Fibroblast of upper back skin (primary cell): ENCODE measurements at regions not wholly inside any gene's neighbourhood (a gene's known extent, or its start where the extent isn't known, plus 50 kb on each side); places are given as distances from the start of the nearest gene placed in this dataset.
"Not testable (repeated sequence)": the region's sequence is repeated elsewhere in the genome, so short reads cannot be mapped to it uniquely, and the experiment has no call there.

Source experiments
- DNase-seq: peaks from one replicate; pipeline ENCODE4 v3.0.0-alpha.2; 2013

DNA sequence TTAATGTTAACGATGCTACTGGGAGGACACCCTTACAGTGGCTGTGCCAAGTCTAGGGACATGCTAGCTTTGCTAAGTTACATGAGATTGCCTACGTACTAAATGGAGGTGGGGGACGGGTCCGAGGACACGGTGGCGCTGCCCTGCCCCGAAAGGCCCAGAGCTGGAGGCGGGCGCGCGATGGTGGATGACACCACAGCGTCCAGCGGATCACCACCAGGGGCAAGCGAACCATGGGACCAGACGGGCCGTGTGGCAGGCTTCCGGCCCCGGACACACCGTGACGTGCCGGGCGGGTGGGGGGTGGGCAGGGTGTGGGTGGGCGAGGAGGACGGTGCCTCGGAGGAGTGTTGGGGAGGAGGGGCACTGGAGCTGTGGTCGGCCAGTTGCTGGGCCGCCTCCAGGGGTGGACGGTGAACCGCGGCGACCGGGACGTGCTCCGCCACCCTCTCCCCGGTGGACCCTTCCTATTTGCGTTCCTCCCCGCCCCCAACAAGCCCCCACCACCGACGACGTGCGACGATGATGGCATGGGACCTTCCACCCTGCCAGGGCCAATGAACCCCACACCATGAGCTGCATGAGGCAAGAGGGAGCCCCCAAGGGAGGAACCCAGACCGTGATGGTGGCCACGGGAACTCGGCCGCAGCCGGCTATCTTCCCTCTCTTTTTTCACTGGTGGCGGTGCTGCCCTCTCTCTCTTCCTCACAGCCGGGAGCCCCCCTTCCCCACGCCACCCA, 773.3 kb upstream of the DEFB115 start:
- no peak for DNase-seq

DNA sequence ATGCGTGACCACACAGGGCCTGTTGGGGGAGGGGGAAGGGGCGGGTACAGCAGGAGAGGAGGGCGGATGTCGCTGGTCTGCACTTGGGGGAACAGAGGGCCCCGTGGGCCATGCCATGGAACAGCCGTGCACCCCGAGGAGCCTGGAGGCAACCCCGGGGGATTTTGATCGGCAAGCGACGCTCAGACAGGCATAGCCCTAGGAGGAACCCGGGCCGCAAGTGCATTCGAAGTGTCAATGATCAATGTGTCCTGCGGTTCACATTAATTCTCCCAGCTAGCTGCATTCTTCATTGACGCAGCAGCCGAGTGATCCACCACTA, 772.8 kb upstream of the DEFB115 start:
- DNase-seq: no peak

DNA sequence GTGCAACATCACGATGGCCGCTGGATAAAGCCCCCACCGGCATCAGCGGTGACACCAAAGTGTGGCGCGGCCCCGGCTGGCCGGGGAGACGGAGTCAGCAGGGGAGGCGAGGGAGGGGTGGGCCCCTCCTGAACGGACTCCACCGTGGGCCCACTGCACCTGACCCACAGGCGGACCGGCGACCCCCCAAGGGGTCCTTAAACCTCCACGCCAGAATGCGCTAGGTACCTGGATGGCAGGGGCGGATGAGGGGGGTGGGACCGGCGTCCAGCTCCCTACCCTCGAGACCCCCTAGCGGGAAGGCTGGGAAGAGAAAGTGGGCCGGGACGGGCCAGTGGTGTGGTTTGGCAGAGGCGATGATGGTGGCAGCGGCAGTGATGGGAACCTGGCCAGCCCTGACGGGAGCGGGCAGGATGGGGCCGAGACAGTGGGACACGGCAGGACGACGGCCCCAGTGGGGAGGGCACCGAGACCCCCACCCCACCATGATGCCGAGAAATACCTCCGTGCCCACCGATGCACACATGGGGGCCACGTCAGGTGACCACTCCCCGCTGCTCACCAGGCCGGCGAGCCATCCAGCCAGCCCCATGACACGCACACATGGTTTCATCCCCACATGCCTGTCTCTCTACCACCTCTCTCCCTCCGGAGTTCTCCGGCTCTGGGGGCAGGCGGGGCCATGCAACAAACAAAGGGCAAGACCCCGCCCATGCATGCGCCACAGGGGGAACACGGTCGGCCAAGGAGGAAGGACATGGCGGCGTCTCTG, 771.9 kb upstream of the DEFB115 start:
- DNase-seq: no peak

DNA sequence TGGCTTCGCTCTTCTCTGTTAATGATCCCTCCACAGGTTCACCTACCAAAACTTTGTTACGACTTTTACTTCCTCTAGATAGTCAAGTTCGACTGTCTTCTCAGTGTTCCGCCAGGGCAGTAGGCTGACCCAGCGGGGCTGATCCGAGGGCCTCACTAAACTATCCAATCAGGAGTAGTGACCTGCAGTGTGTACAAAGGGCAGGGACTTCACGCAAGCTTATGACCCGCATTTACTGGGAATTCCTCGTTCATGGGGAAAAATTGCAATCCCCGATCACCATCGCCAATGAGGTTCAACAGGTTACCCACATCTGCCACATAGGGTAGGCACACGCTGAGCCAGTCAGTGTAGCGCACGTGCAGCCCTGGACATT, 771.4 kb upstream of the DEFB115 start:
- DNase-seq: no peak

DNA sequence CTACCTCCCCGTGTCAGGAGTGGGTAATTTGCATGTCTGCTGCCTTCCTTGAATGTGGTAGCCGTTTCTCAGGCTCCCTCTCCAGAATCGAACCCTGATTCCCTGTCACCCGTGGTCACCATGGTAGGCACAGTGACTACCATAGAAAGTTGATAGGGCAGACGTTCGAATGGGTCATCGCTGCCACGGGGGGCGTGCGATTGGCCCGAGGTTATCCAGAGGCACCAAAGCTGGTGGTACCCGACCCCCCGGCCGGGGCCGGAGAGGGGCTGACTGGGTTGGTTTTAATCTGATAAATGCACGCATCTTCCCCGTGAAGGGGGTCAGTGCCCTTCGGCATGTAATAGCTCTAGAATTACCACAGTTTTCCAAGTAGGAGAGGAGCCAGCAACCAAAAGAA, 770.0 kb upstream of the DEFB115 start:
- DNase-seq: not testable (repeated sequence)

DNA sequence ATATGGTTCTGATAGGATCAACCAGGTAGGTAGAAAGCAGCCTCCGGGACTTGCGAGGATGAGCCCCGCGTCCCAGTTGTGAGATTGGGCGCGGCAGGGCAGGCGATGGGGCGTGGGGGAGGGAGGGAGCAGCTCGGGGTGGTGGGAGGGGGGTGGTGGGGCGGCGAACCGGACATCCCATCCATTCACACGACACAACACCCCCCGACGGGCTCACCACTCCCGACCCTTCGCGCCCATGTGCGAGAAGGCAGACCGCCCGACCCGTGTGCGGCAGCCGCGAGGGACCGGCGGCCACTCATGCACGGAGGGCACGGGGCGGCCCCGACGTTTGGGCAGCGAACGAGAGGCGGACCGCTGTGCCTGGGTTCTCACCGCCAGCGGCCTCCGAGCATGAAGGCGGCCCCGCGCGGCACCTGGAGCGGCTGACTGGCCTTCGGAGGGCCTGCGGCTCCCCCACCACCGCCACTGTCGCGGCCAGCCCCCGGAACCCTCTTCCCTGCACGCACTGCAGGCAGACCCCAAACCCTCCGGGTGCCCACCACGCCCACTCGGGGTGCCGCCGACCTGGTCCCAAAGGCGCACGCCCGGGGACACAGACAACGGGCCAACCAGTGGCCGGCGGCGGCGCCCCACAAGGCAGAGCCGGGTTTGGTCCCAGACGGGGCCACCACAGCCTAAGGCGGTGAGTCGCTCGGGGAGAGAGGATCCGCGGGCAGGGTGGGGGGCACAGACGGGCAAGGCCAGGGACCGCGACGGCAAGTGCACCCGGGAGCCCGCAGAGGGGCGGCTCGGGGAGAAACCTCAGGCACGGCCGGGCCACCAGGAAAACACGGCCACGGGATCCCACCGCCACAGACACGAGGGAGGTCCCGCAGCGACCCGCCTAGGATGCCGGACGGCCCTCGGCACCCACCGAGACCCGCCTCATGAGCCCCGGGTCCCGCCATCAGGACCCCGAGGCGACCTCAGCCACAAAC, 769.2 kb upstream of the DEFB115 start:
- DNase-seq: no peak

DNA sequence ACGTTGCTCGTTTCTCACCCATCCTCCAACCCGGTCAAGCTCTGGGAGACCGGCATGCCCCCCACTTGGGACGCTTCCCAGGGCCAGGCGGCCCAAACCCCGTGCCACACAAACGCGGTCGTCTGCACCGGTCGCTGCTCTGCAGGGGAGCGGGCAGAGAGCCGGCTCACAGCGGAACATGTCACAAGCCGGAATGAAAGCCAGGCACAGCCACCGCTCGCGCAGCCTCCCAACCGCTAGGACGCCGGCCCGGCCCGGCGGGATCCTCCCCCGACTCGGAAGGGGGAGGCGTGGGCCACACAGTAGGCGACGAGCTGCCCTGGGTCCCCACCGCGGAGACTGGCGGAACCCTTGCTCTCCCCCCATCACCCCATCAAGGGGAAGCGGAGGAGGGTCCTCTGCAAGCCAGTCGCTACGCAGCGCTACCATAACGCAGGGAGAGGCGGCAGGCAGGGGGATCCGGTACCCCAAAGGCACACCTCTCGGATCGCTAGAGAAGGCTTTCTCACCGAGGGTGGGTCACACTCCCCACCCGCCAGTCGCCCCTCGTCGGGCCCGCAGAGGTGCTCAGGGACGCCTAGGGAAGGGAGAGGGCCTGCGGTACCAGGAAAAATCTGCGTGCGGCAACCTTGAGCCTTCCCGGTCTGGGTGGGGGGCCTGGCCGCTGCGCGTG, 768.4 kb upstream of the DEFB115 start:
- DNase-seq: no peak

DNA sequence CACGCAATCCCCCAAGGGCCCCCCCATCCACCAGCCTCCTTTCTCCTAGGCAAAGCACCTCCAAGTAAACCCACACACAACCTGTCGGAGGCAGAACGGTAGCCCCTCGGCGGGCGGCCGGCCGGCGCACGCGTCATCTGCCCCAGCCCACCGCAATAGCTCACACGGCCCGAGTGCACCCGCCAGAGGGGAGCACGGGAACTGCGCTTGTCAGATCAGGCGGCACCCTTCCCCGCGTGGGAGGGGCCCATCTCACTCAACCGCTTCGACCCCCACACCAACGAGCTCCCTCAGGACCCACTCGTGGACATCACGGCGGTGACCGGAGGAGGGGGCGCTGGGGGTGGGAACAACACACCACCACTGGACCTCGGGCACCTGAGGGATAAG, 767.9 kb upstream of the DEFB115 start:
- no peak for DNase-seq

DNA sequence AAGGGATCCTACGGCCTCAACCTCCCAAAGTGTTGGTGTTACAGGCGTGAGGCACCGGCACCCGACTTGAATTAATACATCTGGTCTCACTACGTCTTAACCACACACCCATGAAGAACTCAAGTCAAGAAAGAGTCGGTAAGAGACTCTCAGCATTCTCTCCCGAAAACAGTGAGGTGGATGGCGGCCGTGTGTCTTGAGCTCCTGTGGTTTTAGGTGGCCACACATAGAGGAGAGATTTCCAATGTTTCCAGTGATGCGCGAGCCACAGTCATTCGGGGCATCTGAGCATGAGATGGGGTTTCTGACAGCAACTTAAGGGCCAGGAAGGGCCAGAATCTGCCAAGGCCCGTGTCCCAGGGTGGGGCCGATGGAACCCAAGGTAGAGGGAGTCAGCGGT, 766.4 kb upstream of the DEFB115 start:
- DNase-seq: no peak

DNA sequence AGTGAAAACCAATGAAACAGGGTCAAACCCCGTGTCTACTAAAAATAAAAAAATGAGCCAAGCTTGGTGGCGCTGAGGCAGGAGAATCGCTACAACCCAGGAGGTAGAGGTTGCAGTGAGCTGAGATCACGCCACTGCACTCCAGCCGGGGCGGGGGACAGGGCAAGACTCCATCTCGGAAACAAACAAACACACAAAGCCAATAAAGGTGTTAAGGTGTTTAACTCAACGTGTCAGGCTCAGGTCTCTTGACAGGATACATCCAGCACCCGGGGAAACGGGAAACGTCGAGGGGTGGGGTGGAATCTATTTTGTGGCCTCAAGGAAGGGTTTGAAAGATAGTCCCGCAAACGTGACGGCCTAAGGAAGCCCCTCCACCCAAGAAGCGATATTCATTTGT, 760.8 kb upstream of the DEFB115 start:
- DNase-seq: not testable (repeated sequence)

DNA sequence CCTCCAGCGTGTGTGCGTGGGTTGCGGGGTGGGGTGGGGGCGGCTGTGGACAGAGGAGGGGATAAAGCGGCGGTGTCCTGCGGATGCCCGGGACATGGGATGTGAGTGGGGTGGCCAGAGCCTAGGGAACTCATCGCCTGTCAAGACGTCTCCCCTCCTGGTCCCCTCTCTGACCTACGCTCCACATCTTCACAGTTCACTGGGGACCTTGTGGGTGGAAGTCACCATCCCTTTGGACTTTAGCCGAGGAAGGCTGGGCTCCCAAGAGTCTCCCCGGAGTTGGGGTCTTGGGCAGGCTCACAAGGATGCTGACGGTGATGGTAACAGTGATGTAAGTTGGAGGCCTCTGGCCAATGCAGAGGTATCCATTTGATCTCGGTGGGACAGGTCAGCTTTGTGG, 760.3 kb upstream of the DEFB115 start:
- DNase-seq: not testable (repeated sequence)

DNA sequence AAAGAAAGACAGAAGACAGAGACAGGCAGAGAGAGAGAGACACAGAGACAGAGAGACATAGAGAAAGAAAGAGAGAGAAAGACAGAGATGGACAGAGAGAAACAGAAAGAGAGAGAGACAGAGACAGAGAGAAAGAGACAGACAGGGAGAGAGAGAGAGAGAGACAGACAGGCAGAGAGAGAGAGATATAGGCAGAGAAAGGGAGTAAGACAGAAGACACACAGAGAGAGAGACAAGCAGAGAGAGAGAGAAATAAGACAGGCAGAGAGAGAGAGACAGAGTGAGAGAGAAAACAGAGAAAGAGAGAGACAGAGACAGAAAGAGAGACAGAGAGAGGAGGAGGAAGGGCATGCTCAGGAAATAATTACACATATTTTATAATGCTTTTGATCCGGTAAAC, 758.3 kb upstream of the DEFB115 start:
- no peak for DNase-seq

DNA sequence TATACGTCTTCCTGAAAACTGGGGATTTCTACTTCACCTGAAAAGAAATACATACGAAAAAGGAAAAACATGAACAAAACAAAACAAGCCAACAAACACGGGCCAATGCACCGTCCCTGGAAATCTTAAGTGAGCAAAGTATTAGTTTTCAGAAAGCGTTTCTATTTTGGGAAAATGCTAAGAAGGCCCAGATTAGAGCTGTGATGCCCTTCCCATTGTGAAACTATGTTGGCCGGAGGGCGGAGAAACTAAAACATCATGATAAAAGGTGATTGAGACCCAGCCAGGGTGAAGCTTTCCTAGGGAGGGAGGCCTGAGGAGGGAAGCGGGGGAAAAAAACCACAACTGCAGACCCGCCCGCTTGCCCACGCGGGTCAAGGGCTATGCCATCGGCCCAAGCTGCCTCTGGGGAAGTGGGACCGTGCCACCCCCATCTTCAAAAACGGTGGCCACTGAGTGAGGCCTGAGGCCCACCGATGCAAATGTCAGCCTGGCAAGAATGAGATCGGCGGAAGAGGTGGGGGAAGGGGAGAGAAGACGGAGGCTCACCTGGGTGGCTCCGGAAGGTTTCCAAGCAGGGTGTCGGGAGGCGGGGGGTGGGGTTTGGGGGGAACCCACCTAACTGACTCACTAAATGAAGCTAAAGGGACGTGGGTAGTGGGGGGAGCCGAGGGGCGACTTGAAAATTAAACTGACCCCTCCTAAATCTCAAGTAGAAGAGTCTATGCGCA, 757.6 kb upstream of the DEFB115 start:
- not testable (repeated sequence) for DNase-seq

DNA sequence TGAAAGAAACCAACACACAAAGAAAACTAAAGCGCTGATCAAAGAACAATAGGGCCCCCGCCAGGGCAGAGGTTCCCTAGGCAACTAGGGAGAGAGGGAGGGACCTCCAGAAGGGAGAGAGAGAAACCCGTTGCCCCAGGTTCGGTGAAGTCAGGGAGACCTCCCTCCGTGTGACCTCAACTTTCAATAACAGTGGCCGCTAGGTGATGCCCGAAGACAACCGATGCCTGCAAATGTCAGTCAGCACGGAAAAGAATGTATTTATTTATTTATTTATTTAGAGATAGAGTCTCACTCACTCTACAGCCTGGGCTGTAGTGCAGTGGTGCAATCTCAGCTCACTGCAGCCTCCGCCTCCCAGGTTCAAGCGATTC, 757.0 kb upstream of the DEFB115 start:
- not testable (repeated sequence) for DNase-seq

DNA sequence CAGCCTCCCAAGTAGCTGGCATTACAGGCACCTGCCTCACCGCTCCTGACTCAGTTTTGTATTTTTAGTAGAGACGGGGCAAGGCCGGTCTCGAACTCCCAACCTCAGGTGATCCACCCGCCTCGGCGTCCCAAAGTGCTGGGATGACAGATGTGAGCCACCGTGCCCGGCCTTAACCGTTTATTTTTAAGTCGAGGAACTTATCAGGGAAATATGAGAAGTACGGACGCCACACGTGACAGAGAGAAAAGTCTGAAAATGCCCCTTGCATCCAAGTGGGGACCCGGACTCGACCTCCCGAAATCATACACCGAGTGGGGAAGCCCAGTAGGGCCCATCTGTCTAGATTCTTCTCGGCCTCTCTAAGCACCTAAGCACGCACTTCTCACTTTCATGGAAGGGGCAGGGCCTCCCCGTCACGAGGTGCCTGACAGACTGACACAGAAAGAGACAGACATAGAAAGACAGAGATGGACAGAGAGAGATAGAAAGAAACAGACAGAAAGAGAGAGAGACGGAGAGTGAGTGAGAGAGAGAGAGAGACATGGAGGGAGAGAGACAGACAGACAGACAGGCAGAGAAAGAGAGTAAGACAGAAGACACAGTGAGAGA, 756.5 kb upstream of the DEFB115 start:
- DNase-seq: no peak

DNA sequence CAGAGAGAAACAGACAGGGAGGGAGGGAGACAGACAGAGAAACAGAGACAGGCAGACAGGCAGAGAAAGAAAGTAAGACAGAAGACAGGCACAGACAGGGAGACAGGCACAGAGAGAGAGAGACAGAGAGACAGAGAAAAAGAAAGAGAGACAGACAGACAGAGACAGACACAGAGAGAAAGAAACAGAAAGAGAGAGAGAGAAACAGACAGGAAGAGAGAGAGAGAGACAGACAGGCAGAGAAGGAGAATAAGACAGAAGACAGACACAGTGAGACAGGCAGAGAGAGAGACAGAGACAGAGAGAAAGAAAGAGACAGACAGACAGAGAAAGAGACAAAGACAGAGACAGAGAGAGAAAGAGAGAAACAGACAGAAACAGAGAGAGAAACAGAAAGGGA, 754.8 kb upstream of the DEFB115 start:
- no peak for DNase-seq

DNA sequence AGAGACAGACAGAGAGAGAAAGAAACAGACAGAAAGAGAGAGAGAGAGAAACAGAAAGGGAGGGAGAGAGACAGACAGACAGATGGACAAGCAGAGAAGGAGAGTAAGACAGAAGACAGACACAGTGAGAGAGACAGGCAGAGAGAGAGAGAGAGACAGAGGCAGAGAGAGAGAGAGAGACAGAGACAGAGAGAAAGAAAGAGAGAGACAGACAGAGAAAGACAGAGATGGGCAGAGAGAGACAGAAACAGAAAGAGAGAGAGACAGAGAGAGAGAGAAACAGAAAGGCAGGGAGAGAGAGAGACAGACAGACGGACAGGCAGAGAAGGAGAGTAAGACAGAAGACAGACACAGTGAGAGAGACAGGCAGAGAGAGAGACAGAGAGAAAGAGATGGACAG, 754.3 kb upstream of the DEFB115 start:
- DNase-seq: not testable (repeated sequence)

DNA sequence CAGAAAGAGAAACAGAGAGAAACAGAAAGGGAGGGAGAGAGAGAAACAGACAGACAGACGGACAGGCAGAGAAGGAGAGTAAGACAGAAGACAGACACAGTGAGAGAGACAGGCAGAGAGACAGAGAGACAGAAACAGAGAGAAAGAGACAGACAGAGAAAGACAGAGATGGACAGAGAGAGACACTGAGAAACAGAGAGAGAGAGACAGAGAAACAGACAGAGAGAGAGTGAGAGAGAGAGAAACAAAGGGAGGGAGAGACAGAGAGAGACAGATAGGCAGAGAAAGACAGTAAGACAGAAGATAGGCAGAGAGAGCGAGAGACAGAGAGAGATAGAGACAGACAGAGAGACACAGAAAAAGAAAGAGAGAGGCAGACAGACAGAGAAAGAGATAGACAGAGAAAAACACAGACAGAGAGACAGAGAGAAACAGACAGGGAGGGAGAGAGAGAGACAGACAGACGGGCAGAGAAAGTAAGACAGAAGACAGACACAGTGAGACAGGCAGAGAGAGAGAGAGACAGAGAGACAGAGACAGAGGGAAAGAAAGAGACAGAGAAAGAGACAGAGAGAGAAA, 753.4 kb upstream of the DEFB115 start:
- no peak for DNase-seq

DNA sequence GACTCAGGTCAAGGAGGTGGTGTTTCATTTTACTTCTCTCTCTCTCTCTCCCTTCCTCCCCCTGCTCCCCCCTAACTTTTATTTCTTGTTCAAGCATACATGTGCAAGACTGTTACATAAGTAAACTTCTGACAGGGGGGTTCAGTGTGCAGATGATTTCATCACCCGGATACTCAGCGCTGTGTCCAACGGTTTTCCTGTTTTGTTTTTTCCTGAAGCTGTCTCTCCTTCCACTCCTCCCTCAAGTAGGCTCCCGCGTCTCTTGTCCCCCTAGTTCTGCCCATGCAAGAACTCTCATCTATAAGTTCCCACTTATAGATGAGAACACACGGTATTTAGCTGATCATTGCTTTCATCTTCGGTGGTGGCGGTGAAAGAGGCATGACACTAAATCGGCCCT, 751.9 kb upstream of the DEFB115 start:
- DNase-seq: no peak

DNA sequence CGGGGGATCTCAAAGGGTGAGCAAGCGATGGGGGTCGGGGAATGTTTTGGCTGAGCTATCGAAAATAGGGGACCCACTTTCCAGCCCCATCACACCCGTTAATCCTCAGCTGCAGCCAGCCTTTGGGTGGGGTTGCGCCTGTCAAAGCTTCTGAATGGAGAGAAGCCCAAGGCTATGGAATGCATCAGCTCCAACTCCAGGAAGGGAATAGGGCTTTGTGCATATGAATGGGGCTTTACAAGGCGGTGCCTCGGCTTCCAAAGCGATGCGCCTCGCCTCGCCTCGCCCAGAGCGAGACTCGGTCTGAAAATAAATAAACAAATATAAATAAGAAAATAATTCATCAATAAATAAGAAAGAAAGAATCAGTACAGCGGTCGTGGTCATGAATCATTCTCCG, 751.4 kb upstream of the DEFB115 start:
- DNase-seq: no peak

DNA sequence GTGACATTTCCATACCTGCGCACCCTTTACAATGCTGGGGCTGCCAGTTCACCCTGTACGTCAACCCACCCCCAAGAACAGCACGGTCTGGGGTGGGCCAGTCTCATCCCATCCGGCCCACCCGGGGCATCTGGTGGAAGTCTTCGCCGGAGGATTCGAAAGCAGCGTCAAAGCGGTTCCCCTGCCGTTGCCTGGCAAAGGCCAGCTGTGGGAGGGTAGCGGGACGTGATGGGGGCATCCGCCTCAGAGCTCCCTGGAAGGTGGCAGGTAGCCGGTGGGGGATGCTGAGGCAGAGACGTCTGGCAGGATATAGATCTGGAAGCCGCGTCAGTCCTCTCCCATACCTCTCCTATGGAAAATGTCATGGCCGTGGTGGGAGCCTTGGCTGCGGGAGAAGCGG, 749.1 kb upstream of the DEFB115 start:
- DNase-seq: not testable (repeated sequence)
